Liver (tissue), 8 donors: ENCODE measurements at regions not wholly inside any gene's neighbourhood (a gene's known extent, or its start where the extent isn't known, plus 50 kb on each side); places are given as distances from the start of the nearest gene placed in this dataset.

Experiments
- DNase-seq: peaks from one replicate; pipeline ENCODE4 v3.0.0-alpha.2; 2017; ENCODE audit warnings: low spot score
- H3K27ac ChIP-seq, 2 donors: one replicate each; pipeline ENCODE4 v1.7.0; 2013; ENCODE audit warnings: inconsistent platforms in 2 of 2, low read length in 2 of 2, control low read depth in 1 of 2, low read depth in 1 of 2, mild to moderate bottlenecking in 1 of 2
- H3K27me3 ChIP-seq, 4 donors: one replicate each; pipeline versions ENCODE4 v1.6.1 to v1.7.0; 2013; ENCODE audit warnings: low read length in 3 of 4, inconsistent platforms in 1 of 4, mild to moderate bottlenecking in 1 of 4, moderate library complexity in 1 of 4; ENCODE audit not compliant: control insufficient read depth in 4 of 4, insufficient read depth in 4 of 4
- H3K36me3 ChIP-seq, 4 donors: one replicate each; pipeline versions ENCODE4 v1.6.1 to v1.7.0; 2013; ENCODE audit warnings: low read length in 3 of 4, mild to moderate bottlenecking in 3 of 4, low read depth in 1 of 4, moderate library complexity in 1 of 4; ENCODE audit not compliant: control insufficient read depth in 4 of 4, insufficient read depth in 3 of 4
- H3K4me1 ChIP-seq, 4 donors: one replicate each; pipeline versions ENCODE4 v1.6.1 to v1.7.0; 2013; ENCODE audit warnings: low read length in 3 of 4, mild to moderate bottlenecking in 3 of 4, moderate library complexity in 1 of 4; ENCODE audit not compliant: control insufficient read depth in 4 of 4, insufficient read depth in 4 of 4
- H3K4me3 ChIP-seq, 3 donors: one replicate each; pipeline versions ENCODE4 v1.6.1 to v1.7.0; 2013; ENCODE audit warnings: low read length in 3 of 3, control low read depth in 1 of 3, low read depth in 1 of 3, mild to moderate bottlenecking in 1 of 3
- H3K9ac ChIP-seq, 2 donors: one replicate each; pipeline ENCODE4 v1.7.0; 2013; ENCODE audit warnings: low read length in 2 of 2, mild to moderate bottlenecking in 2 of 2, moderate library complexity in 2 of 2, control low read depth in 1 of 2, low read depth in 1 of 2
- H3K9me3 ChIP-seq, 4 donors: one replicate each; pipeline versions ENCODE4 v1.6.1 to v1.7.0; 2013; ENCODE audit warnings: low read length in 3 of 4; ENCODE audit not compliant: control insufficient read depth in 4 of 4
- ATF3 ChIP-seq: IDR thresholded peaks from 2 replicates; pipeline ENCODE4 v1.6.1; 2016; ENCODE audit warnings: antibody characterized with exemption
- CTCF ChIP-seq: fragments of 150-350 bp; IDR thresholded peaks from 2 replicates; pipeline ENCODE4 v1.5.1; 2017; ENCODE audit warnings: improper control_type of control experiment, low read depth, low read length; ENCODE audit not compliant: missing input control
- EGR1 ChIP-seq, 2 donors: IDR thresholded peaks; 2 replicates each; pipeline ENCODE4 v1.6.1; 2016 to 2018; ENCODE audit warnings: antibody characterized with exemption in 2 of 2, low read depth in 2 of 2
- FOXA1 ChIP-seq: IDR thresholded peaks from 2 replicates; pipeline ENCODE4 v1.6.1; 2016; ENCODE audit warnings: antibody characterized with exemption
- FOXA2 ChIP-seq: IDR thresholded peaks from 2 replicates; pipeline ENCODE4 v1.6.1; 2016; ENCODE audit warnings: antibody characterized with exemption
- GABPA ChIP-seq, 2 donors: IDR thresholded peaks in 1 of 2; conservative IDR thresholded peaks in 1 of 2; 2 replicates each; pipeline ENCODE4 v1.6.1; 2016; ENCODE audit warnings: antibody characterized with exemption in 2 of 2, mild to moderate bottlenecking in 1 of 2, moderate library complexity in 1 of 2
- HNF4A ChIP-seq, 2 donors: conservative IDR thresholded peaks; 2 replicates each; pipeline ENCODE4 v1.6.1; 2016; ENCODE audit warnings: antibody characterized with exemption in 2 of 2, mild to moderate bottlenecking in 2 of 2
- JUND ChIP-seq, 2 donors: IDR thresholded peaks; 2 replicates each; pipeline ENCODE4 v1.6.1; 2016; ENCODE audit warnings: antibody characterized with exemption in 2 of 2
- MAX ChIP-seq: IDR thresholded peaks from 2 replicates; pipeline ENCODE4 v1.6.1; 2016; ENCODE audit warnings: antibody characterized with exemption
- NR2F2 ChIP-seq: IDR thresholded peaks from 2 replicates; pipeline ENCODE4 v1.6.1; 2016; ENCODE audit warnings: antibody characterized with exemption
- RAD21 ChIP-seq, 2 donors: IDR thresholded peaks; 2 replicates each; pipeline ENCODE4 v1.6.1; 2016; ENCODE audit warnings: antibody characterized with exemption in 2 of 2, mild to moderate bottlenecking in 2 of 2
- REST ChIP-seq: IDR thresholded peaks from 2 replicates; pipeline ENCODE4 v1.6.1; 2016; ENCODE audit warnings: antibody characterized with exemption, mild to moderate bottlenecking
- RXRA ChIP-seq, 2 donors: IDR thresholded peaks; 2 replicates each; pipeline ENCODE4 v1.6.1; 2017 to 2018; ENCODE audit warnings: antibody characterized with exemption in 2 of 2, mild to moderate bottlenecking in 1 of 2
- SP1 ChIP-seq: IDR thresholded peaks from 2 replicates; pipeline ENCODE4 v1.6.1; 2018; ENCODE audit warnings: antibody characterized with exemption, mild to moderate bottlenecking
- TAF1 ChIP-seq: conservative IDR thresholded peaks from 2 replicates; pipeline ENCODE4 v1.6.1; 2016; ENCODE audit warnings: antibody characterized with exemption, mild to moderate bottlenecking
- YY1 ChIP-seq: IDR thresholded peaks from 2 replicates; pipeline ENCODE4 v1.6.1; 2016; ENCODE audit warnings: antibody characterized with exemption, mild to moderate bottlenecking
- ZBTB33 ChIP-seq: IDR thresholded peaks from 2 replicates; pipeline ENCODE4 v1.6.1; 2016; ENCODE audit warnings: antibody characterized with exemption
- WGBS: extraction: QIAGEN DNeasy Blood & Tissue Kit; methylation state at CpG from one replicate; pipeline ENCODE4 v1.1.7; 2013; 5-methylcytosine and 5-hydroxymethylcytosine counted together
- donor health status: healthy.
- donor health status: healthy.
- donor health status: healthy.
- donor health status: healthy.
- donor health status: healthy.

- no peak overlapping the region for H3K9ac ChIP-seq
- DNase-seq, result no peak
- H3K27me3 ChIP-seq, result peaks cover 0 to 3% (median 1%) of the 10 kb centered on the region in 4 donors
- H3K9me3 ChIP-seq, result no peaks in the 10 kb centered on the region
- no peak overlapping the region for H3K27ac ChIP-seq
- WGBS, result 95% methylated on average over 2 of the region's 2 CpGs
- H3K36me3 ChIP-seq, result no peaks in the 10 kb centered on the region
- TF ChIP-seq RAD21 (IDR thresholded peaks at IDR 0.05), result no peak
- TF ChIP-seq CTCF, result no peak
- TF ChIP-seq REST, result no peak
- TF ChIP-seq HNF4A (conservative IDR thresholded peaks at IDR 0.05), result no peak
- no peak for TF ChIP-seq ATF3
- no peak for TF ChIP-seq EGR1 (IDR thresholded peaks at IDR 0.05; ENCODE audit: low read depth in 2 of 2)
- TF ChIP-seq FOXA1, result no peak
- TF ChIP-seq YY1, result no peak
- no peak for TF ChIP-seq SP1
- TF ChIP-seq ZBTB33, result no peak
- no peak for TF ChIP-seq RXRA (IDR thresholded peaks at IDR 0.05)
- TF ChIP-seq TAF1, result no peak
- TF ChIP-seq GABPA (IDR thresholded peaks at IDR 0.05 in 1 of 2, conservative IDR thresholded peaks at IDR 0.05 in 1 of 2), result no peak
- TF ChIP-seq MAX, result no peak
- TF ChIP-seq FOXA2, result no peak
- H3K4me1 ChIP-seq, result no peaks in the 10 kb centered on the region
- no peak overlapping the region for H3K4me3 ChIP-seq
These were observed 135.2 kb upstream of the PRSS1 start for GRCh38 chr7:142614116-142614515.

GRCh38 chr7:142612237-142612881 lies 136.9 kb upstream of the PRSS1 start:
- no peak for TF ChIP-seq CTCF
- TF ChIP-seq FOXA2, result no peak
- TF ChIP-seq EGR1 (IDR thresholded peaks at IDR 0.05; ENCODE audit: low read depth in 2 of 2), result no peak
- TF ChIP-seq YY1, result no peak
- TF ChIP-seq NR2F2, result no peak
- TF ChIP-seq JUND (IDR thresholded peaks at IDR 0.05), result no peak
- TF ChIP-seq TAF1, result no peak
- no peak for TF ChIP-seq FOXA1
- no peak for TF ChIP-seq SP1
- no peak for TF ChIP-seq REST
- WGBS, result 62% methylated on average over 1 of the region's 1 CpG
- H3K27me3 ChIP-seq, result no peaks in the 10 kb centered on the region
- no peaks in the 10 kb centered on the region for H3K36me3 ChIP-seq
- no peak overlapping the region for H3K9ac ChIP-seq
- no peak overlapping the region for H3K27ac ChIP-seq
- H3K4me3 ChIP-seq, result no peak overlapping the region
- no peaks in the 10 kb centered on the region for H3K9me3 ChIP-seq
- no peaks in the 10 kb centered on the region for H3K4me1 ChIP-seq
- DNase-seq, result no peak
